GM12872 (cell line): ENCODE measurements at regions not wholly inside any gene's neighbourhood (a gene's known extent, or its start where the extent isn't known, plus 50 kb on each side); places are given as distances from the start of the nearest gene placed in this dataset.

Experiments
- TF ChIP-seq, protein P1 (sequence below): IDR thresholded peaks from 3 replicates; pipeline ENCODE4 v1.5.1; 2011; ENCODE audit warnings: low read depth, mild to moderate bottlenecking, low read length, moderate library complexity; ENCODE audit not compliant: insufficient read depth

- TF ChIP-seq, protein P1, sequence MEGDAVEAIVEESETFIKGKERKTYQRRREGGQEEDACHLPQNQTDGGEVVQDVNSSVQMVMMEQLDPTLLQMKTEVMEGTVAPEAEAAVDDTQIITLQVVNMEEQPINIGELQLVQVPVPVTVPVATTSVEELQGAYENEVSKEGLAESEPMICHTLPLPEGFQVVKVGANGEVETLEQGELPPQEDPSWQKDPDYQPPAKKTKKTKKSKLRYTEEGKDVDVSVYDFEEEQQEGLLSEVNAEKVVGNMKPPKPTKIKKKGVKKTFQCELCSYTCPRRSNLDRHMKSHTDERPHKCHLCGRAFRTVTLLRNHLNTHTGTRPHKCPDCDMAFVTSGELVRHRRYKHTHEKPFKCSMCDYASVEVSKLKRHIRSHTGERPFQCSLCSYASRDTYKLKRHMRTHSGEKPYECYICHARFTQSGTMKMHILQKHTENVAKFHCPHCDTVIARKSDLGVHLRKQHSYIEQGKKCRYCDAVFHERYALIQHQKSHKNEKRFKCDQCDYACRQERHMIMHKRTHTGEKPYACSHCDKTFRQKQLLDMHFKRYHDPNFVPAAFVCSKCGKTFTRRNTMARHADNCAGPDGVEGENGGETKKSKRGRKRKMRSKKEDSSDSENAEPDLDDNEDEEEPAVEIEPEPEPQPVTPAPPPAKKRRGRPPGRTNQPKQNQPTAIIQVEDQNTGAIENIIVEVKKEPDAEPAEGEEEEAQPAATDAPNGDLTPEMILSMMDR, result no peak
These were observed 221.3 kb upstream of the RTL1 start for GRCh38 chr14:101124815-101125214.

DNA sequence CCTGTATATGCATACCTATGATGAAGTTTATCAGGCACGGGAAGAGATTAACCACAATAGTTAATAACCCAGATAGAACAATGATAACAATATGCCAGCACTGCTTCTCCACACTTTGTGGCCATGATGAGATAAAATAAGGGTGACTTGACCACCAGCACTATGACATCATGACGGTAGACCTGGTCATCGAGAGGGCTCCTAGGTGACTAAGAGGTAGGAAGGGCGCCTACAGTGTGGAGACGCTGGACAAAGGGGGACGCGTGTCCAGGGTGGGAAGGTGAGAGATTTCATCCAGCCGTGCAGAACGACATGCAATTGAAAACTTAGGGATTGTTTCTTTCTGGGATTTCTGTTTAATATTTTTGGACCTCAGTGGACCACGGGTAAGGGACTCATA lies 221.8 kb upstream of the RTL1 start:
- TF ChIP-seq, protein P1, result no peak

- TF ChIP-seq, protein P1, result no peak
These were observed 222.5 kb upstream of the RTL1 start for GRCh38 chr14:101125719-101126651.

DNA sequence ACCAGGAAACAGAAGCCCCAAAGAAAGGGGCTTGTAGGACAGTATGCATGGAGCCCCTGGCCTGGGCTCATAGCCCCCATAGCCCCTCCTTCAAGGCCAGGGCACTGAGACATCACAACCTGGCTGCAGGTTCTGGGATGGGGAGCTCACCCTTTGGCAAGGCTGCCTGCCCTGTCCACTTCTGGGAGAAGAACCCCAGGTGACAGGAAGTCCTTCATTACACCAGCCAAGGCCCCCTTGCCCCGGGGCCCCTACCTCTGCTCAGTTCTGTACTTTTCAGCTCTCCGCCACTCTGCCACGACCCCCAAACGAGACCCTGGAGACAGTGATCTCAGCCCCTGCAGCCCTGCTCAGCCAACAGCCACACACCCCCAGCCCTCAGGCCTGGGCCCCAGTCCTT lies 223.2 kb upstream of the RTL1 start:
- TF ChIP-seq, protein P1, result no peak

GRCh38 chr14:101127224-101127623 lies 223.7 kb upstream of the RTL1 start:
- TF ChIP-seq, protein P1, result no peak

GRCh38 chr14:101128478-101129321 lies 225.2 kb upstream of the RTL1 start:
- TF ChIP-seq, protein P1, result no peak

DNA sequence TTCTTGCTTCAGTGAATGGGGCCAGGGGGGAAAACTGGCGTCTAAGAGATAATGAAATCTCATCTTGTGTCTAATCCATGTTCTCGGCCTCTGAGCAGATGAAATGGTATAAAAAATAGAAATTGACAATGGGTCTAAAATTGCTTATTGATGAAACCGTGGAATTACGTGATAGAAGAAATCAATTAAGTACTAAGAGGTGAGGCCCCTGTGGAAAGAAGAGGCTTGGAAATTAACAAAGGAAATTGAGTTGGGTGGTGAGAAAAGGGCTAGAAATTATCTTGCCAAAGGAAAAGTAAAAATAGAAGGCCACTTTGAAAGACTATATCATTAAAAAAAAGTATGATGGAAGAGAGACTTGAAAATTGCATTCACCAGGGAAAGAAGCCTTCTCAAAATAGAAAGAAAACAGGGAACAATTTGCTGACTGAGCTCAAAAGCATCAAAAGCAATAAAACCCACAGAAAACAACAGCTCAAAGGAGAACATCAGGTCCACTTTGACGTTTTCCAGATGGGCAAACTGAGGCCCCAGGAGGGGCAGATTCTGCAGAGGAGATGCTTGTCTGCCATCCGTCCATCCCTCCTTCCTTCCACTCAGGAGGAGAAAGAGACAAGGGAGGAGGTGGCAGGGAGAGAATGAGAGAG lies 226.1 kb upstream of the RTL1 start:
- TF ChIP-seq, protein P1, result no peak
